Epithelial cell of esophagus (primary cell): ENCODE measurements at regions not wholly inside any gene's neighbourhood (a gene's known extent, or its start where the extent isn't known, plus 50 kb on each side); places are given as distances from the start of the nearest gene placed in this dataset.
"Not testable (repeated sequence)": the region's sequence is repeated elsewhere in the genome, so short reads cannot be mapped to it uniquely, and the experiment has no call there.

Experiments
- DNase-seq: peaks from one replicate; pipeline ENCODE4 v3.0.0; 2010; ENCODE audit warnings: low read depth
- H3K4me3 ChIP-seq: 2 replicates; pipeline ENCODE4 v1.5.1; 2011; ENCODE audit warnings: mild to moderate bottlenecking, low read length, control low read depth
- TF ChIP-seq, protein P1 (sequence below): IDR thresholded peaks from 2 replicates; pipeline ENCODE4 v1.5.1; 2011; ENCODE audit warnings: low read depth, mild to moderate bottlenecking, low read length, control low read depth, inconsistent platforms; ENCODE audit not compliant: insufficient read depth; ENCODE audit errors: missing control alignments

DNA sequence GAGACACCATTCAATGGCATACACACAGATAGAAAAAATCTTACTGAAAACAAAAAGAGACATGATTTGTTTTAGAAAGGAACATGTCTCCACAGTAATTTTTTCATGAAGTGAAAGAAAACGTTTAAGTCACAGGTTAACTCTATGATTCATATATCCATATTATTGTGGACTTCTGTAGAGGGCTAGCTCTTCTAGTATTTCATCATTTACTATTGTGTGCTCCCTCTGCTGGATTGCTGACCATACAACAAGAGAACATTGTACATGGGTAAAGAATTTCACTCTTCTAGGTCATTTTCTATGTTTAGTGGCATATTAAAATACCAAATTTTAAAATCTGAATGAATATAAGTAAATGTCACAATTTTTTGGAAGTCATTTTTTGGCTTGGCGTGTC, 91.8 kb upstream of the POU3F4 start:
- H3K4me3 ChIP-seq, result no peak overlapping the region

DNA sequence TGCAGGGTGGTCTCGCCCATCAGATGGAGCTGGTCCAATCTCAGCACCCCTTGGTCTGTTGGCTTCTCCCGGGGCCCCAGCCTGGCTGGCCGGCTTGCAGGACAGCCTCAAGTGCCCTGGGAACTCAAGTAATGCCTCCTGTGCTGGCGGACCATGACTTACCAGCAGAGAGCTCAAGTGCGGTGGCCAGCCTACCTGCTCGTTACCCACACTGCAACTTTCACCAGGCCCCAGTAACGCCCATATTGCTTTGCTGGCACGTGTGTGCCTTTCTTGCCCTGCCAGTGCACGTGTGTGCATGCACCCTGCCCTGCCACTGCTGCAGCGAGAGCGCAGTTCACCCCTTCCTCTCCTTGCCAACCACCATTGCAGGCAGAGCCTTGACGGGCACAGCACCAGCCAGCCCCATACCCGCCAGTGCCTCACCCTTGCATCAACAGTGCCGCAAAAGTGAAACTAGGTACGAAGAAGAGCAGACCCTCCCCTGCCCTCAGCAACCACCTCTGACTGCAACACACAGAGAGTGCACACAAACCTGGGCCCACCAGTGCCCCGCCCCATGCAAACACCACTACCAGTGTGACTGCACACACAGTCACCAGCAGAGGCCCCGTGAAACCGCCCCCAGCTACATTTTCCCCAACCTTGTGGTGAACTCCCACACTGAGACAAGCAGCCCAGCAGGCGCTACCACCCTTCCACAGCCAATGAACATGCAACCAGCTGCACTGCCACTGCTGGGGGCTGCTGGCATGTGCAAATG, 88.9 kb upstream of the POU3F4 start:
- TF ChIP-seq, protein P1, sequence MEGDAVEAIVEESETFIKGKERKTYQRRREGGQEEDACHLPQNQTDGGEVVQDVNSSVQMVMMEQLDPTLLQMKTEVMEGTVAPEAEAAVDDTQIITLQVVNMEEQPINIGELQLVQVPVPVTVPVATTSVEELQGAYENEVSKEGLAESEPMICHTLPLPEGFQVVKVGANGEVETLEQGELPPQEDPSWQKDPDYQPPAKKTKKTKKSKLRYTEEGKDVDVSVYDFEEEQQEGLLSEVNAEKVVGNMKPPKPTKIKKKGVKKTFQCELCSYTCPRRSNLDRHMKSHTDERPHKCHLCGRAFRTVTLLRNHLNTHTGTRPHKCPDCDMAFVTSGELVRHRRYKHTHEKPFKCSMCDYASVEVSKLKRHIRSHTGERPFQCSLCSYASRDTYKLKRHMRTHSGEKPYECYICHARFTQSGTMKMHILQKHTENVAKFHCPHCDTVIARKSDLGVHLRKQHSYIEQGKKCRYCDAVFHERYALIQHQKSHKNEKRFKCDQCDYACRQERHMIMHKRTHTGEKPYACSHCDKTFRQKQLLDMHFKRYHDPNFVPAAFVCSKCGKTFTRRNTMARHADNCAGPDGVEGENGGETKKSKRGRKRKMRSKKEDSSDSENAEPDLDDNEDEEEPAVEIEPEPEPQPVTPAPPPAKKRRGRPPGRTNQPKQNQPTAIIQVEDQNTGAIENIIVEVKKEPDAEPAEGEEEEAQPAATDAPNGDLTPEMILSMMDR, result no peak
- DNase-seq, result no peak
- H3K4me3 ChIP-seq, result no peak overlapping the region

More for the DNA sequence above, 91.8 kb upstream of the POU3F4 start:
- peak; percentile 14 for DNase-seq
- TF ChIP-seq, protein P1, result peak; percentile 17

GRCh38 chrX:83422836-83423235, 85.3 kb upstream of the POU3F4 start:
- DNase-seq, result no peak
- TF ChIP-seq, protein P1, result no peak
- H3K4me3 ChIP-seq, result no peak overlapping the region

DNA sequence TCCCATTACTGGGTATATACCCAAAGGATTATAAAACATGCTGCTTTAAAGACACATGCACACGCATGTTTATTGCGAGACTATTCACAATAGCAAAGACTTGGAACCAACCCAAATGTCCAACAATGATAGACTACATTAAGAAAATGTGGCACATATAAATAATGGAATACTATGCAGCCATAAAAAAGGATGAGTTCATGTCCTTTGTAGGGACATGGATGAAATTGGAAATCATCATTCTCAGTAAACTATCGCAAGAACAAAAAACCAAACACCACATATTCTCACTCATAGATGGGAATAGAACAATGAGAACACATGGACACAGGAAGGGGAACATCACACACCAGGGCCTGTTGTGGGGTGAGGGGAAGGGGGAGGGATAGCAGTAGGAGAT, 65.5 kb upstream of the POU3F4 start:
- H3K4me3 ChIP-seq, DNase-seq: not testable (repeated sequence)

GRCh38 chrX:83446355-83446754, 61.7 kb upstream of the POU3F4 start:
- TF ChIP-seq, protein P1, result no peak
- DNase-seq, result no peak
- H3K4me3 ChIP-seq, result no peak overlapping the region
